Ammon's horn (tissue), 1 donor: ENCODE measurements at regions not wholly inside any gene's neighbourhood (a gene's known extent, or its start where the extent isn't known, plus 50 kb on each side); places are given as distances from the start of the nearest gene placed in this dataset.

Experiments
- DNase-seq: peaks from one replicate; pipeline ENCODE4 v3.0.0-alpha.2; 2016; ENCODE audit warnings: low spot score

DNA sequence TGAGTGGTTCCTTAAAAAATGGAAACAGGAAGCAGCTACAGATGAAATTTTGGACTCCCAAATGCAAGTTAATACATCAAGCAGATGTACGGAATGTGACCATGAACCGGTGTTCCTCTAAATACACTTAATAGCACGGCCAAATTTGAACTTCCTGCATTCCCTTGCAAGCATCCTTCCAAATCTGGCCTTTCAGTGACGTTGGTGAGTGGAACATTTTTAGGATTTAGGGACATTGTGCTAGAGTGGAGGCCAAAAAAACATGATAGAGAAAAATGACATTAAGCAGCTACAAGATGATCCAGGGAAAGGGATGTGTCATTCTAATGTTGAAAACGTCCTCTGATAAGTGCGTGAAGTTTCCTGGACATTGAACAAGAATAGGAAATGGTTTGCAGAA is 62.1 kb downstream of the CTAGE1 start:
- no peak for DNase-seq

DNA sequence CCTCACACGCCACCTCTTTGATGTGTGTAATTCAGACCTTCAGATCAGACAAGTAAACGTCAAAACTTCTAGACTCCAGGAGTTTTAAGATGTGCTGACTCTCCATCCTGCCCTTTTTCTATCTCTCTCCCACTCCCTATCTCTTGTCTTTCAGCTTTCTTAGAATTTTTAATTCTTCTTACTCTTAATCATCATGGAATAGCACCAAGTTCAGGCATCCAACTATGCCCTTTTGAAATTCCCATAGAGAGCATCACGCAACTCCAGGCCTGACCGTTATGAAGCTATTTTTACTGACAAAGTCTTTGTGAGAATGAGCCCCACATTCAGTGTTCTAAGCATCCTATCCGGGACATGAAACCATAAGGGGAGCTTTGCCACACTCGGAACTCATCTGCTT is 62.6 kb downstream of the CTAGE1 start:
- no peak for DNase-seq

DNA sequence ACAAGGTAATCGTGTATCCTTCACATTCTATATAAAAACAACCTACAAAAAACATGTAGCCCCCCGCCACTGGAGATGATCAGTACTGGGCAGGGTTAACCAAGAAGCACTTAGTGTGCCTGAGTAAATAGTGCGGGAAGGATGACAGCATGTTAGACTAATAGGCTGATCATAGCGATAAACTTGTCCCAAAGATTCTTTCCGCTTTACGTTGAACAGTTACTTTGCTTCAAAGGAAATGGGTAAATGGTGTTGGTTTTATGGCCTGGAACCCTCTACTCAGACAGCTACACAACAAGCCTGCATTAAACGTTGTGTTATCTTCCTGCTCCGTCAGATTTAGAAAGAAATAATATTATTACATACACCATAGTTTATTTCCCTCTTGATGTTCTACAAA is 67.7 kb downstream of the CTAGE1 start:
- no peak for DNase-seq

DNA sequence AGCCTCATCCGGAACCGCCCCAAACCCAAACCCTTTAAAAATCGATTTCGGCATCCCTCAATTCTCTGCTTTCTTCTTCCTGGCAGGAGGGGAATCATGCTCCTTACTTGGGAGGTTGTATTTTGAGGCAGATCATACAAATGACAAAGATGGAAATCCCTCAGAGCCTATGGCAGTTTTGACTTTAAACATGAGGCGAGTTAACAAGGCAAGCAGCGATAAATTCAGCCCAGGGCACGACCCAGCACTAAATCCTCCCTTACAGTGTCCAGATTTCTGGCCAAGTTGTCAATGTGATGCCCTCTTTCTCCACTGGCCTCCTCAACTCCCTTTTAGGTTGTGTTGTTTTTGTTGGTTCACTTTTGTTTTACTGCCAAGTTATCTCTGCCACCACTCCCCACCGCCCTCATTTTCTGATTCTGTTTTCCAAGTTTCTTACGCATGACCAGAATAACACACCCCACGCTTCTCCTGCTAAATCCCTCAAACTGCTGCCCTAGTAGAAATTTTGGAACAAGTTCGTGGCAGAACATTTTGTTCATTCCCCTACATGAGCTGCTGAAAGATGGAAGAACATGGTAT is 68.3 kb downstream of the CTAGE1 start:
- no peak for DNase-seq

DNA sequence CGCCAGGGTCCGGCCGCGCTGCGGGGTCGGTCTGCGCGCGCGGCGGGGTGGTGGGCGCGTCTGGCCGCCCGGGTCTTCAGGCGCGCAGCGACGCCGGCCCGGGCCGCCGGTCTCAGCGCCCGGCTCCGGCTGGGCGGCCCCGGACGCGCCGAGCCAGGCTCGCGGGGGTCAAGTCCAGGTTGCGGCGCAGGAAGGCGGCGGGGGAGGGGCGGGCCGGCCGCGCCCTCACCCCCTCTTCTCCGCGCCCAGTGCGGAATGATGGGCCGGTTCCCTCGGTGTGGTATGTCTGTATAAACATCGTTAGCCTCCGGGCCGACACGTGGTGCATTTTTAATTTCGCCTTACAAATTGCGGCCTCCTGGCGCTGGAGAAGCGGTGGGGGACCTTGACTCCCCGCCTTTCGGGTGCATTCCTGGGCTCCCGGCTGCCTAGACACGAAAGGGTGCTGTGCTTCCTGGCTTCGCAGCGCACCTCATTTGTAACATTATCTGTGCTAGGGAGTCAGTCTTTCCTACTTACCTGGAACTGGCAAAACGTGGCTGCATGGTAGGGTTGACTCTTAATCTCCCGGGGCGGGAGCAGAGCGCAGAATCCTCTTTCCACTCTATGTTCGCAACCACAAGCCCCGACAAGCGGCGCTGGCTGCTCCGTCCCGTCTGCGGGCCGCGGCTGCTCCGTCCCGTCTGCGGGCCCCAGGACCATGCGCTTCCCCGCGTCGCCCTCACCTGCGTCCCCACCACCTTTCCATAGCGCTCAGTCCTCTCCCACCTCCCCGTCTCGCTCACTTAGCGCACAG is 69.0 kb downstream of the CTAGE1 start:
- no peak for DNase-seq

DNA sequence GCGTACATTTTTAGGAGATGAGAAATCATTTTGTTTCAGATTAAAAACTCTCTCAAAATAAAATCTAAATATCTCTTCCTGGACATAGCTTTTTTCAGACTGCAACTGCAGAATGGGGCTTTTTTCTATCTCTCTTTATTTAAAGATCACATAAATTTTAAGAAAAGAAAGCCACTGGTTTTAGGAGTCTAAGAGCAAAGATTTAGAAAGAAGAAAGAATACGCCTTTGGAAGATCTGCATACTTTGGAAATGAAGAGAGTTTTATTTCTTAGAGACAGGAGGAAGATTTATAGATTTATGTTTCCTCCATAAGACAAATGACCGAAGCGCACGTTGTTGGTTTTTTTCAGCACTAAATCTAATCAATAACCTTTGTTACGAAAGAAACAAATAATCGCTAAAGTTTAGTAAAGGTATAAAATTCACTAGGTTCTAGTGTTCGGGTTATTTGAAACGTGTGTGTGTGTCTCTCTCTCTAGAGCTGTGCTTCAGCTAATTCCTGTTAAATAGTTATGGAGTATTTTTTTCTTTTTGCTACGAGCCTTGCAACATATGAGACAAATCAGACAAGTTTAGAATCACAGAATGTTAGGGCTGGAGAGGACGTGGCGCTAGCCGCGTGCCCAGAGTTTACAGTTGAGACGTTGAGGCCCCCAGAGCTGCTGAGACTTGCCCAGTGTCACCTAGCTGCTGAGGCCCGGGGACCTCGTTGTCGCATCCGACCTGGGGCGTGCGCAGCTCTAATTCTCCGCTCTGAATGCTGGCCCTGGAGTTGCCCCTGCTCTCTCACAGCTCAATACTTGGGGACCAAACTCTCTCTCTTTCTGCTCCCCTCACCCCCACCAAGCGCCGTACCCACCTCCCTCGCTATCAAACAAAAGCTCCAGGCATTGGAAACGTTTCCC is 69.9 kb downstream of the CTAGE1 start:
- no peak for DNase-seq

DNA sequence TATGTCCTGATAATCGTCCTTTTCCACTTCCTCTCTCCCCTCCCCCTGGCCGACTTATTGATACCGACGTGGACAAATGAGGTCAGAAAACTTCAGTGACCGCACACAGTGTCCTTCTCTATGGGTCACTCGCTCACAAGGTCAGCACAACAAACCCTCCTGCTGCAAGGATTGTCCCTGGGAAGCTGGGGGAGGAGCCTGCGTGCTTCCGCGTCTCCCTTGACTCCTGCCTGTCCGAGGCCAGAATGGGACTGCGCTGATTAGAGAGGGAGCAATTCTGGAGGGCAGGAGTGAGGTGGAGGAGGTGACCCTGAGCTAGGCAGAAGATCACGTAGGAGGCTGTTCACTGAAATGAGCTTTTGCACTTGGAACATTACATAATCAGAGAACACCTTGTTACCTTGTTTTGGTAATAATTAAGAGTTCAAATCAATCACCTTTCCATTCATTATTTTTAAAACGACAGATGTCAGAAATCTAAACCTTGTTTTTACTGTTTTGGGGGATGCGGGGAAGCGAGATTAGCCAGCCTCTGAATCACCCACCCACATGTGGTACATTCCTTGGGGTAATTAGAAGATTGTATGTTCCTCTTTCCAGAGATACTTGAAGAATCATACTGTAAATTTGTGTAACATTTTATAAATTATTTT is 70.6 kb downstream of the CTAGE1 start:
- DNase-seq: no peak

DNA sequence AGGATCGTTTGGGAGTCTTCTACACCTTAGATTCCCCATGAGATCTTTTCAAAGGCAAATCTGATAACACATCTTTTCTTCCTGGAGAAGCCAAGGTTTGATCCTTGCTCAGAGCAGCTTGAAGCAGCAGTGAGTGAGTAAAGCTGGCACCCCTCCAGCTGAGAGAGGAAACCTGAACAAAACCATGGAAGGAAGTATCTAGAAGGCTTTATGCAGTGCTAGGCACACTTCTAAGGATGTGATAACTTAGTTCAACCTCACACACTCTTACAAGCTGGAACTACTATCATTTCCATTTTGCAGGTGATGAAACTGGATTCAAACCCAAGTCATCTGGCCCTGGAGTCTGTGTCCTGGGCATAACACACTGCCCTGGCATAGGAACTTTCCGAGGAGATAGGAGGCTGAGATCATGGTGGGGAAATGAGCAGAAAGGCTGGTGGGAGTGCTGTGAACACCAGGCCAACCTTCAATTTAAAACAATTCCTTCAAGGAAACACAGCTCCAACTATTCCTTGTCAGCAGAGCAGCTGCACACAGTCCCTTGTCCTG is 71.2 kb downstream of the CTAGE1 start:
- DNase-seq: no peak

DNA sequence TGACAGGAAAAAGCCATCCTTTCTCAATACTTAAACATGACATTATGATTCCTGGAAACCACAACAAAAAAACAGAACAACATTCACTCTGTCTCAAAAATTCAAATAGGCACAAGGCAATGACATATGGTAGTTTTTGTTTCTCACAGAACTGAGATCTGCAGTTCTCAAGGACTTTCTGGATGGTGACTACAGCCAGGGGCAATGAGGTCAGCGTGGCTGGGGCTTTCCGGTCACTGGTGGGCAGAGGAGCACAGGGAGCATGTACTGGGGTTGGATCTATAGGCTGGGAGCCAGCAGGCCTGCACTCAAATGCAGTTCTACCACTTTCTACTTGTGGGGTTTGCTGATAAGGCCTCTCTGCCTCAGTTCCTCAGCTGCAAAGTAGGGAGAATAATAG is 72.0 kb downstream of the CTAGE1 start:
- no peak for DNase-seq

DNA sequence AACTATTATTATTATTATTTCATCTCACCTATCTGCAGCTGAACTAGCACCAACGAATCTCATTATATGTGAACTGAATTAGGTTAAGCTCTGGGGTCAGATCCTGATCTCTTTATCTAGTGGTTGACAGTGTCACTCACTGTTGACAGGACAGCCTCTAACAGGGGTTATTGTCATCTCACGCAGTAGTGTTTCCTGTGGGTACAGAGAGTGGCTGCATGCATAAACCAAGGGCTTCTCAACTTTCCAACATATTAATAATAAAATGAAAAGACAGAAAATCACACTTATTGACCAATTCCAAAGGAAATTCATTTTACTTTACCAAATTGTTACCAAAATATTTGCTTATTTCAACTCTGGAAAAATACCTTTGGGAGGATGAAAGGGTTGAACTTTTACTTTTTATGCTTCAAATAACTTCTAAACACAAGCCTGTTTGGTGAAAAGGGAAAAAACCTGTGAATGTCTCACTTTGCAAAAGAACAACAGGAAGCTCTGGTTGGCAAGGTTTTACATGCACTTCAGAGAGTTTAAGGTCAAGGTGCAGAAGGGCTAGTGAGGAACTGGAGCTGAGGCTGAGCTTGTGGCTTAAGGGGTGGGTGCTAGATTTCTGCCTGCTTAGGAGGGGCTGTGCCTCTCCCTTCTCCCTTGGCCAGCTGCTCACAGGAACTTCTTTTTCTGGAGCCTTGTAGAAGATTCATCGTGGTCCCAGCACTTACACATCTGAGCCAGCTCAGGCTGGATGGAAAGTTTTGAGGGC is 72.6 kb downstream of the CTAGE1 start:
- no peak for DNase-seq

DNA sequence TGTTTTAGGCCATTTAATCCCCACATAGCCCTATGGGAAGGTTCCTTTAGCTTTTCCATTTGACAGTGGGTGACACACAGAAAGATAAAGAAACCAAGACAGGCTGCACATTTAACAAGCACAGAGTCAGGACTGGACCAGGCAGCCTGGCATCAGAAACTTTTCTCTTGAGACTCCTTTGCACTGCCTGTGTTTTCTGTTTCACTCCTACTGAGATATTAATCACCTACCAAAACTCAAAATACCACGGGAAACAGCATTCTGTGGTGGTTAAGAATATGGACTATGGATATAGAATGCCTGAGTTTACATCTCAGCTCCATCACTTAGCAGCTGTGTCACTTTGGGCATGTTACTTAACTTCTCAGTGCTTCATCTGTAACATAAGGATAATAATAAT is 73.3 kb downstream of the CTAGE1 start:
- no peak for DNase-seq

DNA sequence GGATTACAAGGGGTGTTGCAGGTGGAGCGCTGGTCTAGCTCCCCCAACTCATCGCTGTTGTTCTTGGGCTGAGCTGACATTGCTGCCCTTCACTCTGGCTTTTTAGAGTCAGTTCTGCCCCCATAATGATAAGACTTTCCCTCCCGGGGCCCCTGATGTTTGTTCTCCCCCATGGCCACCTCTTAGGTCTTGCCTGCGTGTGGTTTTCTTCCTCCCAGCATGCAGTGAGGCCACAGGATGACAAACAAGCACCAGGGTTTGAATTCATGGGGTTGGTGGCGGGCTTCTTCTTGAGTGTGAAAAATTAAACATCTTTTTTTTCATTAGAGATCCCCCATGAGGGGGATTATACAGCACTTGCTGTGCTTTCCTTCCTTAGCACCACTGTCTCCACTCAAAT is 74.1 kb downstream of the CTAGE1 start:
- DNase-seq: no peak

DNA sequence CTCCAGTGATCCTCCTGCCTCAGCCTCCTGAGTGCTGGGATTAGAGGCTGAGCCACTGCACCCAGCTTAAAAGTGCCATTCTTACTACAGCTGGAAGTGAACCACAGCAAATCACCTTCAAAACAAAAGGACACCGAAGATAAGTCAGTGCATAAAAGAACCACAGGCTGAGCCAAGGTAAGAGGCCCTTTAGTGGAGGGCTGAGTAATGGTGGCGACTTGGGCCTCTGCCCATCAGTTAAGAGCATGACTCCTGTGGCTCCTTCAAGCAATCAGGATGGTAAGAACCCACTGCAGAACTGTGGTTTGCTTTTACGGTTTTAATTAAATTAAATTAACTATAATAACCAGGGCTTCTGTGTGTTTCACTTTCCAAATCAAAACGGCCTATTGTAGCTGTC is 75.1 kb downstream of the CTAGE1 start:
- no peak for DNase-seq

DNA sequence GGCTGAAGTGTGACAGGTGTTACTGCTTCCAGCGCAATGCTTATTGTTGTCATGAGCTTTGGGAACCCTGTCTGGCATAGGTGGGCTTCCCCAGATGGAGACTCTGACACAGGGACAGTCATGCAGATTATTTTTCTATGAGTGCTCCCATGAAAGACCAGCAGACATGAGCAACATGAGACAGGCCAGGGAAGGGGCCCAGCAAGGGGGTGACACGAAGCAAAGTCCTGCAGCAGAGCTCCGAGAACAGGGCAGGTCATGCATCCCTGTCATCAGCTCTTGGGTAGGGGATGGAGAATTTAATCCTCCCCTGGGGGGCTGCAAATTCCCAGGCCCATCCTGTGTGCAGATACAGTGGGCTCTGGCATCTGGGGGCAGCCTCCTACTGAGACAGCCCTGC is 77.4 kb downstream of the CTAGE1 start:
- no peak for DNase-seq

DNA sequence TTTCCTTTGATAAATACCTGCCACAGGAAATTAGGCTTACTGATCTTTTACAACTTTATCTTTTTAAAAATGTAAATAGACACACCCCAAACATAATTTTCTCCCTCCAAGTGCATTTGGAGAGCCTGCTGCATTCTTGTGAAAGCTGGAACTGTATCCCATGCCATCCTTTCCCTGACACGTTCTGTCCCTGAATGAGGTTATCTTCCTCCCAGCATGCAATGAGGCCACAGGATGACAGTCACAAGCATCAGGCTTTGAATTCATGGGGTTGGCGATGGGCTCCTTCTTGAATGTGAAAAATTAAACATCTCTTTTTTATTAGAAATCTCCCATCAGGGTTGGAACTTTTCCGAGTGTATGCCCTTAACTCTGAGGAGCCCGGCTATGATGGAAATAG is 77.8 kb downstream of the CTAGE1 start:
- no peak for DNase-seq

DNA sequence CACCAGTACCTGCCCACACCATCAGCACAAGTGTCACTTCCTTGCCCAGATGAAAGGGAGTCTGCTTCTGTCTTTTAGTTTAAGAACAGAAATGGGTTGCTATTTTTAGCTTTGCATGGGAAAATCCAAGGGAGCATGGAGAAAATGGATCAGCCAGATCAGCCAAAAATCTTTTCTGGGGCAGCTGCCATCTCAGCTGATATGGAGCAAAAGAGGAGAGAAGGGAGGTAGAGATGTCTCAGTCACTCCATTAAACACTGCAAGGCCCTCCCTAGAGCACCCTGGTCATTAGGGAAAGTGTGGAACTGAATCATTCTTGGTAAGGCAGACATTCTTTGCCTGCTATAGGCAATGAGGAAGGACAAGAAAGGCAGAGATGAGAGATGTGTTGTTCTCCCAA is 79.9 kb downstream of the CTAGE1 start:
- DNase-seq: no peak

DNA sequence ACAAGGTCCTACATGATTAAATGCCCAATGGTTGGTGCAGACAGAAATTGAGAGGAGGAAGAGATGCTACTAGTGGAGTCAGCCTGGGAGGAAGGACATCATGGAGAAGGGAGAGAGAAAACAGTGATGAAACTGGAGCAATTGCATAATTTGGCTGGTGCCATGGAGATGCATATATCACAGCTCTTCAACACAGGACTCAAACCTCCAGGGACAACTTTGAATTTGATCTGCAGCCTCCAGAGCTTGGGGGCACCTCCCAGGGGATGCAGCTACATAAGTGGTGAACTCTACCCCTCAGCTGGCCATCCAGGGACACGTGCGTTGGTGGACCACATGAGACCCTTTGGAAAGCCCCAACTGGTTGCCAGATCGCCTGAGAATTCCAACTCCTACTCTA is 80.4 kb downstream of the CTAGE1 start:
- no peak for DNase-seq

DNA sequence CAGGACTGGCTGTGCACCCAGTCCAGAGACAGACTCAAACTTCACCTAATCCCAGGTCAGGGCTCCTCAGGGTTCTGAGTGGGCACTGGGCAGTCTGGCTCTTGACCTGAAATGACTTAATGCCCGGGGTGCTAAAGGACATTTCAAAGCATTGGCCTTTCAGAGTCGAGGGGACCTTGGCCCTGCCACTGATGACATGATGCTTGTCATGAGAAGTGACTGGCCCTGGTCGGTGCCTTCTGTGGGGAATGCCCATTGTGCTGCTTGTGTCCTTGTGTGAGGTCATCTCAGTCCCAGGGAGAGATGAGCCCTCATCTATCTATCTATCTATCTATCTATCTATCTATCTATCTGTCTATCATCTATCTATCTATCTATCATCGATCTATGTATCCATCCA is 81.3 kb downstream of the CTAGE1 start:
- no peak for DNase-seq

DNA sequence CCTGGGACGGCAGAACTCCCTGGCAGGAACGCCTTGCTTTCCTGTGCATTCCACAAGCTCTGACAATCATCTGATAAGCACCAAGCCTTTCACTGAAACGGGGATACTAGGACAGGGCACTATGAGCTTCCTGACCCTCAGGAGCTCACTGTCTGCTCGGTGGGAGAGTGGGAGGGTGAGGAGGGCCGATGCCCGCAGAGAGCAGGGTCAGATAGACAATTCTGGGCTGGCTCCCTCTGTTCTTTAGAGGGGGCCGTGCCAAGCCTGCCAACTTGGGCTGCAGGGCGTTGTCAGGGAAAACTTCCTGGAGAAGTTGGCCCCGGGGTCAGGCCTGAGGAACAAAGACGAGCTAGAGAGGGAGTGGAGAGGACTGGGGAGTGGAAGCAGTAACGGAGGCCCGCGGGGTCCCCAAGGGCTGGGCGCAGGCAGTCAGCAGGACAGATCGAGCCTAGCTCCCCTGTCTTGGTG is 82.0 kb downstream of the CTAGE1 start:
- DNase-seq: no peak

DNA sequence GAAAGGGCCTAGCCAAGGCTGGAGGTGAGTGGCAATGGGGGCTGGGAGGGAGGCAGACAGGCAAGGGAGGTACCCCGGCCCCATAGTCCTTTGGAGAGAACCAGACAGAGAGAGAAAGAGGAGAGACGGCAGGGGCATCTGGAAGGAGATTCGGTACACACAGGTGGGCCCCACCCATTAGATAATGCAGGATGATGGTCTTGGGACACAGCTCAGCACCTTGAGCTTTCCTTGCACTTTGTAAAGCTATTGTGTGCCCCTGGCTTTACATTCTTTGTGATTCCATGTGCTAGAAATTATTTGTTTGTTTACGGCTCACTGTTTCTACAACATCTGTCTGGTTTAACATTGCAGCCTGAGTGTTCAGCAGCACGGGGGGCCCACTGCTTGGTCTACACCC is 83.1 kb downstream of the CTAGE1 start:
- DNase-seq: no peak

DNA sequence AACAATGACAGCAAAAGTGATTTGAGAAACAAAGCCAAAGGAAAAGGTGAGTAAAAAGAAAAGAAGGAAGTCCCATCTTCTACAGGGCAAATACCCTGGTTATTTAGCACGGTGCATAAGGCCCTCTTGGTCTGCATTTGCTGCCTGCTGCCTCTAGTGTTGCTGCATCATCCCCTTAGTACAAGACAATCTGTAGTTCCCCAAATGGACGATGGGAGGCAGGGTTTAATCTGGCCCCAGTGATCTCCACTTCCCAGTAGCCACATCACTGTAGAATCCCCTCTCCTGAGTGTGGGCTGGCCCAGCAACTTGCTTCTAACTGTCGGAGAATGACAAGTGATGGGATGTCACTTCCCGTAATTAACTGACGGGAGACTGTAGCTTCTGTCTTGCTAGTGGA is 85.1 kb downstream of the CTAGE1 start:
- no peak for DNase-seq
